Fibroblast of mammary gland (primary cell): ENCODE measurements at regions not wholly inside any gene's neighbourhood (a gene's known extent, or its start where the extent isn't known, plus 50 kb on each side); places are given as distances from the start of the nearest gene placed in this dataset.
A peak's percentile ranks its signal among the peaks of the same experiment; 100 is the strongest.

Experiments
- DNase-seq: peaks from one replicate; pipeline ENCODE4 v3.0.0-alpha.2; 2010; ENCODE audit warnings: low read depth
- H3K4me3 ChIP-seq: 2 replicates; pipeline ENCODE4 v1.5.1; 2011; ENCODE audit warnings: low read depth, mild to moderate bottlenecking, low read length, moderate library complexity; ENCODE audit not compliant: control insufficient read depth
- CTCF ChIP-seq: conservative IDR thresholded peaks from 2 replicates; pipeline ENCODE4 v1.5.1; 2011; ENCODE audit warnings: low read depth, low read length, inconsistent platforms; ENCODE audit not compliant: control insufficient read depth, insufficient read depth

GRCh38 chr20:48075591-48076174 lies 290.4 kb upstream of the SULF2 start:
- TF ChIP-seq CTCF = no peak
- H3K4me3 ChIP-seq = no peak overlapping the region
- DNase-seq = no peak

- no peak for DNase-seq
- H3K4me3 ChIP-seq = no peak overlapping the region
These were observed 285.8 kb upstream of the SULF2 start for GRCh38 chr20:48070991-48071652.

GRCh38 chr20:48069596-48069995 lies 284.3 kb upstream of the SULF2 start:
- TF ChIP-seq CTCF = no peak
- no peak overlapping the region for H3K4me3 ChIP-seq
- no peak for DNase-seq

More at GRCh38 chr20:48070991-48071652, 285.8 kb upstream of the SULF2 start:
- no peak for TF ChIP-seq CTCF

GRCh38 chr20:48066851-48067250 lies 281.6 kb upstream of the SULF2 start:
- H3K4me3 ChIP-seq = no peak overlapping the region
- DNase-seq = no peak
- no peak for TF ChIP-seq CTCF

DNA sequence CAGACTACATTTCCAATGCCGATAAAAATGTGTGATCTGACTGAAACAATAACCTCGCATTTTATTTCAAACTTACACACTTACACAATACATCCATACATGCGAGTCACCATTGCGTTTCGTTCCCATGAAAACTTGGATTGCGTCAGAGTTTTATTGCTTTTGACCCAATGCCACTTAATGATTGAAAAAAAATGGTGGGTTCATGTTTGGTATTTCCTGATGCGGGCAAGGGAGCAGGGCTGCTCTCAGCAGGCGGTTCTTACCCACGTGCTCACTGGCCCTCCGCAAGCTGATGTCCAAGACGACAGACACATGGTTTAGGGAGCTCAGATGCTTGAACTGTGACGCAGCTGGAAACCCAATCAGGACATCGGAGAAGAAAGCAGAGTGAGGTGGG lies 281.0 kb upstream of the SULF2 start:
- no peak for TF ChIP-seq CTCF
- peak; percentile 87 for DNase-seq
- H3K4me3 ChIP-seq = no peak overlapping the region

GRCh38 chr20:48065833-48066232 lies 280.6 kb upstream of the SULF2 start:
- no peak for TF ChIP-seq CTCF
- H3K4me3 ChIP-seq = no peak overlapping the region
- no peak for DNase-seq
